H9 (cell line): ENCODE measurements at regions not wholly inside any gene's neighbourhood (a gene's known extent, or its start where the extent isn't known, plus 50 kb on each side); places are given as distances from the start of the nearest gene placed in this dataset.
"Not testable (repeated sequence)": the region's sequence is repeated elsewhere in the genome, so short reads cannot be mapped to it uniquely, and the experiment has no call there.

Experiments used
- DNase-seq: peaks from one replicate; pipeline ENCODE4 v3.0.0-alpha.2; 2017
- H2AFZ ChIP-seq: one replicate; pipeline ENCODE4 v1.6.1; 2013; ENCODE audit warnings: mild to moderate bottlenecking, low read length, control low read depth, moderate library complexity
- H2AK5ac ChIP-seq: 2 replicates; pipeline ENCODE4 v1.6.1; 2013; ENCODE audit warnings: low read length, control low read depth, mixed read lengths; ENCODE audit not compliant: insufficient read length
- H2BK120ac ChIP-seq: one replicate; pipeline ENCODE4 v1.6.1; 2013; ENCODE audit warnings: low read depth, mild to moderate bottlenecking, low read length, control low read depth, inconsistent platforms; ENCODE audit not compliant: poor library complexity, severe bottlenecking
- H2BK12ac ChIP-seq: 2 replicates; pipeline ENCODE4 v1.6.1; 2013; ENCODE audit warnings: low read length, control low read depth, mixed read lengths, low read depth; ENCODE audit not compliant: insufficient read length
- H2BK15ac ChIP-seq: 2 replicates; pipeline ENCODE4 v1.6.1; 2013; ENCODE audit warnings: low read depth, low read length, control low read depth
- H2BK20ac ChIP-seq: one replicate; pipeline ENCODE4 v1.6.1; 2013; ENCODE audit warnings: low read depth, mild to moderate bottlenecking, low read length, control low read depth, inconsistent platforms; ENCODE audit not compliant: poor library complexity, severe bottlenecking
- H2BK5ac ChIP-seq: 2 replicates; pipeline ENCODE4 v1.6.1; 2013; ENCODE audit warnings: low read length, control low read depth, mixed read lengths; ENCODE audit not compliant: insufficient read length
- H3K14ac ChIP-seq: 2 replicates; pipeline ENCODE4 v1.6.1; 2013; ENCODE audit warnings: low read length, control low read depth; ENCODE audit not compliant: insufficient read depth
- H3K18ac ChIP-seq: 2 replicates; pipeline ENCODE4 v1.6.1; 2013; ENCODE audit warnings: low read depth, mild to moderate bottlenecking, mixed read lengths, low read length, control low read depth; ENCODE audit not compliant: insufficient read length
- H3K23ac ChIP-seq: 2 replicates; pipeline ENCODE4 v1.6.1; 2013; ENCODE audit warnings: low read length, control low read depth, mixed read lengths, low read depth; ENCODE audit not compliant: insufficient read length
- H3K23me2 ChIP-seq: 2 replicates; pipeline ENCODE4 v1.6.1; 2013; ENCODE audit warnings: low read depth, mild to moderate bottlenecking, mixed read lengths, low read length, control low read depth; ENCODE audit not compliant: insufficient read length, poor library complexity, severe bottlenecking
- H3K27ac ChIP-seq: 2 replicates; pipeline ENCODE4 v1.5.1; 2013; ENCODE audit warnings: low read length, control low read depth, mixed read lengths, low read depth; ENCODE audit not compliant: insufficient read length
- H3K27me3 ChIP-seq: 2 replicates; pipeline ENCODE4 v1.6.1; 2013; ENCODE audit warnings: low read length, control low read depth, inconsistent platforms; ENCODE audit not compliant: insufficient read depth
- H3K4ac ChIP-seq: 2 replicates; pipeline ENCODE4 v1.6.1; 2013; ENCODE audit warnings: low read depth, mild to moderate bottlenecking, control low read depth, inconsistent platforms, low read length, moderate library complexity
- H3K4me1 ChIP-seq: 2 replicates; pipeline ENCODE4 v1.6.1; 2013; ENCODE audit warnings: low read length, control low read depth, inconsistent platforms; ENCODE audit not compliant: insufficient read depth
- H3K4me2 ChIP-seq: 2 replicates; pipeline ENCODE4 v1.6.1; 2013; ENCODE audit warnings: low read length, control low read depth, mixed read lengths; ENCODE audit not compliant: insufficient read length, insufficient read depth
- H3K56ac ChIP-seq: 2 replicates; pipeline ENCODE4 v1.6.1; 2013; ENCODE audit warnings: low read depth, mild to moderate bottlenecking, mixed read lengths, low read length, control low read depth; ENCODE audit not compliant: insufficient read length
- H3K79me1 ChIP-seq: 2 replicates; pipeline ENCODE4 v1.6.1; 2013; ENCODE audit warnings: low read depth, mild to moderate bottlenecking, moderate library complexity, low read length, control low read depth, inconsistent platforms; ENCODE audit not compliant: insufficient read depth, poor library complexity, severe bottlenecking
- H3K79me2 ChIP-seq: 2 replicates; pipeline ENCODE4 v1.6.1; 2013; ENCODE audit warnings: low read length, control low read depth, inconsistent platforms; ENCODE audit not compliant: insufficient read depth
- H3K9ac ChIP-seq: 2 replicates; pipeline ENCODE4 v1.6.1; 2013; ENCODE audit warnings: low read length, control low read depth, mixed read lengths; ENCODE audit not compliant: insufficient read length; ENCODE audit errors: extremely low read depth
- H3K9me3 ChIP-seq: one replicate; pipeline ENCODE4 v1.6.1; 2013; ENCODE audit warnings: low read depth, low read length, inconsistent platforms; ENCODE audit not compliant: control insufficient read depth
- H3T11ph ChIP-seq: one replicate; pipeline ENCODE4 v1.6.1; 2013; ENCODE audit warnings: mild to moderate bottlenecking, low read length, control low read depth, inconsistent platforms
- H4K20me1 ChIP-seq: one replicate; pipeline ENCODE4 v1.6.1; 2013; ENCODE audit not compliant: control insufficient read depth, insufficient read length, insufficient read depth
- H4K5ac ChIP-seq: 2 replicates; pipeline ENCODE4 v1.6.1; 2013; ENCODE audit warnings: low read depth, mild to moderate bottlenecking, mixed read lengths, low read length, control low read depth; ENCODE audit not compliant: insufficient read length
- H4K8ac ChIP-seq: replicated peaks from 2 replicates; pipeline ENCODE4 v1.6.1; 2013; ENCODE audit warnings: low read length, control low read depth, mixed read lengths, low read depth; ENCODE audit not compliant: insufficient read length
- H4K91ac ChIP-seq: 2 replicates; pipeline ENCODE4 v1.6.1; 2013; ENCODE audit warnings: low read depth, mild to moderate bottlenecking, moderate library complexity, mixed read lengths, low read length, control low read depth; ENCODE audit not compliant: insufficient read length
- H3K27ac Mint-ChIP-seq, 3 experiments: 2 replicates in 2 of 3; 3 replicates in 1 of 3; pipeline ENCODE4 v1.8.0; 2020 to 2021; ENCODE audit warnings: mixed read lengths in 3 of 3, mild to moderate bottlenecking in 1 of 3, moderate library complexity in 1 of 3
- H3K27me3 Mint-ChIP-seq: 2 replicates; pipeline ENCODE4 v1.8.0; 2021; ENCODE audit warnings: low read depth, mild to moderate bottlenecking, moderate library complexity, mixed read lengths
- H3K36me3 Mint-ChIP-seq, 3 experiments: 2 replicates in 2 of 3; 3 replicates in 1 of 3; pipeline ENCODE4 v1.8.0; 2020 to 2021; ENCODE audit warnings: low read depth in 3 of 3, mixed read lengths in 3 of 3; ENCODE audit not compliant: insufficient read depth in 1 of 3
- H3K4me1 Mint-ChIP-seq, 2 experiments: 2 replicates each; pipeline ENCODE4 v1.8.0; 2020; ENCODE audit warnings: mixed read lengths in 2 of 2
- H3K4me3 Mint-ChIP-seq, 2 experiments: 2 replicates in 1 of 2; 3 replicates in 1 of 2; pipeline ENCODE4 v1.8.0; 2020 to 2021; ENCODE audit warnings: mild to moderate bottlenecking in 2 of 2, mixed read lengths in 2 of 2, moderate library complexity in 1 of 2
- H3K9me3 Mint-ChIP-seq, 2 experiments: 2 replicates in 1 of 2; 3 replicates in 1 of 2; pipeline ENCODE4 v1.8.0; 2020; ENCODE audit warnings: mild to moderate bottlenecking in 2 of 2, mixed read lengths in 2 of 2, moderate library complexity in 1 of 2
- WGBS: extraction: QIAGEN DNeasy Blood & Tissue Kit; methylation state at CpG from one replicate; pipeline ENCODE4 v1.1.7; 2013; ENCODE audit warnings: missing lambda C conversion rate, low lambda C conversion rate, mixed read lengths; ENCODE audit not compliant: insufficient read length; ENCODE audit errors: extremely low coverage; 5-methylcytosine and 5-hydroxymethylcytosine counted together

DNA sequence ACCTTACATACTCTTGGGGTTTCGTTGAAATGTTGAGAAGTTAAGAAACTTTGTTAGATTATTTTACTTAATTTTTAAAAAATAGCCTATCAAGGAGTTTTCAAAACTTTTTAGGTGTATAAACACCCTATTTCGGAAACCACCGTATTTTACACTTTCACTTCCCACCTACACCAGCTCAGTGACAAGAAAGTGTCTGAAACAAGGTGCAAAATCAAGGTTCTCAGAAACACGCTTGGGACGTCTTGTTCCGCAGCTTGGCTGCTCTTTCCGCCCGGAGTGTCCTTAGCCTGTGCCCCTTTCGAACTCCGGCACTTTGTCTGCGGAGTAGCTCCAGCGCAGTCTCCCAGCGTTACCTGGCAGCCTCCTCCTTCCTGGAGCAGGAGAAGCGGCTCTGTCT lies 233.8 kb upstream of the PLGLB1 start:
- not testable (repeated sequence) for H3K56ac ChIP-seq, H3K36me3 Mint-ChIP-seq, H3K4ac ChIP-seq, H2AFZ ChIP-seq, H3K27ac ChIP-seq, H3K4me2 ChIP-seq, H3K79me1 ChIP-seq, H3K18ac ChIP-seq, H3K79me2 ChIP-seq, H2BK20ac ChIP-seq, H3K9ac ChIP-seq, H3K4me3 Mint-ChIP-seq, H4K91ac ChIP-seq, H2BK5ac ChIP-seq, H3K23me2 ChIP-seq, H2BK120ac ChIP-seq, H2BK12ac ChIP-seq, H3K14ac ChIP-seq, DNase-seq, H2AK5ac ChIP-seq, H3K27ac Mint-ChIP-seq, H3K27me3 ChIP-seq, H2BK15ac ChIP-seq, H3K23ac ChIP-seq, H4K5ac ChIP-seq, H4K20me1 ChIP-seq, H3K4me1 ChIP-seq, H3K4me1 Mint-ChIP-seq, H3T11ph ChIP-seq, H3K9me3 ChIP-seq, H4K8ac ChIP-seq, H3K9me3 Mint-ChIP-seq
- H3K27me3 Mint-ChIP-seq, result peaks cover 16% of the 10 kb centered on the region
- WGBS, result no CpG with 5 or more reads among the region's 14 CpGs

DNA sequence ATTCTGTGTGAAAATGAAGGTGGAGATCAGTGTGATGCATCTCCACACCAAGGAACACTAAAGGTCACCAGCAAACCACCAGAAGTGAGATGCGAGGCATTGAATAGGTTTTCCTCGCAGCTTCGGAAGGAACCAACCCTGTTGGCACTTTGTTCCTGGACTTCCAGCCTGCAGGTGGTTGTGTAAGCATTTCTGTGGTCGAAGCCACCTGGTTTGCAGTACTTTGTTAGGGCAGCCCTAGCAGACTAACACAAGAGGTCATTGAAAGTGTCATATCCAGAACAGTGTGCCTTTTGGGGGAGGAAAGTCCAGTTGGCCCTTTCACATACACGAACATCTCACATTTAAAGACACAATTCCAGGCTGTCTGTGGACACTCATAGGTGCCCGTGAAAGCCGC lies 237.2 kb upstream of the PLGLB1 start:
- not testable (repeated sequence) for H3K27ac ChIP-seq, H3K56ac ChIP-seq, H2BK15ac ChIP-seq, H2AFZ ChIP-seq, H3K4me2 ChIP-seq, H4K8ac ChIP-seq, H2BK12ac ChIP-seq, H3K14ac ChIP-seq, H3T11ph ChIP-seq, H3K9me3 Mint-ChIP-seq, H3K36me3 Mint-ChIP-seq, DNase-seq, H4K5ac ChIP-seq, H3K9ac ChIP-seq, H3K79me2 ChIP-seq, H3K23me2 ChIP-seq, H3K9me3 ChIP-seq, H2BK20ac ChIP-seq, H4K91ac ChIP-seq, H3K27me3 ChIP-seq, H2BK5ac ChIP-seq, H3K4me1 ChIP-seq, H2BK120ac ChIP-seq, H4K20me1 ChIP-seq, H3K79me1 ChIP-seq, H3K18ac ChIP-seq, H3K4me3 Mint-ChIP-seq, H3K4ac ChIP-seq, H3K4me1 Mint-ChIP-seq, H3K27ac Mint-ChIP-seq, H2AK5ac ChIP-seq, H3K23ac ChIP-seq
- peaks cover 16% of the 10 kb centered on the region for H3K27me3 Mint-ChIP-seq
- WGBS, result no CpG with 5 or more reads among the region's 7 CpGs
